GM23338 (cell line): ENCODE measurements at regions not wholly inside any gene's neighbourhood (a gene's known extent, or its start where the extent isn't known, plus 50 kb on each side); places are given as distances from the start of the nearest gene placed in this dataset.

ENCODE experiments used
- ATAC-seq: fragments of 200-7000 bp; cut with Tn5 transposase; 3 replicates; pipeline ENCODE4 v1.9.1; 2020
- DNase-seq: peaks from one replicate; pipeline ENCODE4 v3.0.0-alpha.2; 2015; ENCODE audit warnings: low spot score
- H2AFZ ChIP-seq: fragments of 200-600 bp; sonication (generic); 2 replicates; pipeline ENCODE4 v1.8.0; 2016; ENCODE audit warnings: antibody characterized with exemption, mild to moderate bottlenecking, moderate library complexity
- H3F3A ChIP-seq: fragments of 200-600 bp; sonication (generic); replicated peaks from 2 replicates; pipeline ENCODE4 v1.8.0; 2017; ENCODE audit warnings: antibody characterized with exemption, mixed run types, low read depth
- H3K27ac ChIP-seq: fragments of 200-600 bp; sonication (generic); 2 replicates; pipeline ENCODE4 v1.6.1; 2016; ENCODE audit warnings: low read depth
- H3K27me3 ChIP-seq: fragments of 200-600 bp; sonication (generic); 2 replicates; pipeline ENCODE4 v1.8.0; 2016; ENCODE audit warnings: mild to moderate bottlenecking, mixed run types, moderate library complexity; ENCODE audit not compliant: insufficient read depth
- H3K36me3 ChIP-seq: fragments of 200-600 bp; sonication (generic); 2 replicates; pipeline ENCODE4 v1.8.0; 2016; ENCODE audit warnings: mild to moderate bottlenecking; ENCODE audit not compliant: insufficient read depth
- H3K4me1 ChIP-seq: fragments of 200-600 bp; sonication (generic); 2 replicates; pipeline ENCODE4 v1.8.0; 2016; ENCODE audit warnings: mild to moderate bottlenecking, moderate library complexity; ENCODE audit not compliant: insufficient read depth
- H3K4me2 ChIP-seq: fragments of 200-600 bp; sonication (generic); 2 replicates; pipeline ENCODE4 v1.7.1; 2017; ENCODE audit warnings: mixed run types
- H3K4me3 ChIP-seq: fragments of 200-600 bp; sonication (generic); 2 replicates; pipeline ENCODE4 v1.6.1; 2016; ENCODE audit warnings: mixed run types
- H3K79me2 ChIP-seq: fragments of 200-600 bp; sonication (generic); replicated peaks from 2 replicates; pipeline ENCODE4 v1.8.0; 2017; ENCODE audit warnings: mild to moderate bottlenecking; ENCODE audit not compliant: insufficient read depth
- H3K9me2 ChIP-seq: fragments of 200-600 bp; sonication (generic); 2 replicates; pipeline ENCODE4 v1.8.0; 2017; ENCODE audit not compliant: insufficient read depth
- H4K20me1 ChIP-seq: fragments of 200-600 bp; sonication (generic); replicated peaks from 2 replicates; pipeline ENCODE4 v1.8.0; 2017; ENCODE audit warnings: mild to moderate bottlenecking; ENCODE audit not compliant: insufficient read depth
- H3K27ac Mint-ChIP-seq: 2 replicates; pipeline ENCODE4 v1.8.0; 2020; ENCODE audit warnings: inconsistent platforms, mild to moderate bottlenecking, moderate library complexity, mixed read lengths
- H3K27me3 Mint-ChIP-seq: 3 replicates; pipeline ENCODE4 v1.8.0; 2022; ENCODE audit warnings: low read depth, mild to moderate bottlenecking, moderate library complexity, mixed read lengths, inconsistent platforms; ENCODE audit not compliant: insufficient read depth, poor library complexity
- H3K36me3 Mint-ChIP-seq: 3 replicates; pipeline ENCODE4 v1.8.0; 2021; ENCODE audit warnings: low read depth, mild to moderate bottlenecking, inconsistent platforms, moderate library complexity, mixed read lengths
- H3K4me1 Mint-ChIP-seq: 3 replicates; pipeline ENCODE4 v1.8.0; 2020; ENCODE audit warnings: mild to moderate bottlenecking, inconsistent platforms, mixed read lengths
- H3K4me3 Mint-ChIP-seq: 3 replicates; pipeline ENCODE4 v1.8.0; 2021; ENCODE audit warnings: moderate library complexity, mild to moderate bottlenecking, inconsistent platforms, mixed read lengths
- H3K9me3 Mint-ChIP-seq: 3 replicates; pipeline ENCODE4 v1.8.0; 2020; ENCODE audit warnings: moderate library complexity, mild to moderate bottlenecking, inconsistent platforms, mixed read lengths
- CTCF ChIP-seq, 2 experiments: fragments of 200-600 bp in 1 of 2; sonication (generic) in 1 of 2; conservative IDR thresholded peaks; 2 replicates each; pipeline versions ENCODE4 v1.5.1 to v1.6.1; 2016 to 2017; ENCODE audit warnings: antibody characterized with exemption in 2 of 2, low read depth in 2 of 2, mild to moderate bottlenecking in 2 of 2, moderate library complexity in 1 of 2
- ETS1 ChIP-seq: IDR thresholded peaks from 2 replicates; pipeline ENCODE4 v1.6.1; 2016; ENCODE audit warnings: antibody characterized with exemption
- EZH2 ChIP-seq: fragments of 200-600 bp; sonication (generic); IDR thresholded peaks from one replicate; pipeline ENCODE4 v1.8.0; 2017; ENCODE audit warnings: antibody characterized with exemption, mild to moderate bottlenecking, low read depth; ENCODE audit not compliant: unreplicated experiment
- EZH2phosphoT487 ChIP-seq: fragments of 200-600 bp; sonication (generic); IDR thresholded peaks from one replicate; pipeline ENCODE4 v1.8.1; 2018; ENCODE audit warnings: antibody characterized with exemption; ENCODE audit not compliant: unreplicated experiment
- JUNB ChIP-seq: IDR thresholded peaks from one replicate; pipeline ENCODE4 v1.6.1; 2016; ENCODE audit warnings: antibody characterized with exemption; ENCODE audit not compliant: unreplicated experiment
- NANOG ChIP-seq: IDR thresholded peaks from 2 replicates; pipeline ENCODE4 v1.6.1; 2016; ENCODE audit warnings: antibody characterized with exemption, borderline replicate concordance
- POLR2AphosphoS5 ChIP-seq: IDR thresholded peaks from 2 replicates; pipeline ENCODE4 v1.6.1; 2016; ENCODE audit warnings: antibody characterized with exemption, low read depth
- REST ChIP-seq: IDR thresholded peaks from one replicate; pipeline ENCODE4 v1.6.1; 2018; ENCODE audit warnings: antibody characterized with exemption; ENCODE audit not compliant: unreplicated experiment
- STAT1 ChIP-seq: IDR thresholded peaks from one replicate; pipeline ENCODE4 v1.6.1; 2016; ENCODE audit warnings: antibody characterized with exemption; ENCODE audit not compliant: unreplicated experiment
- ZNF114 ChIP-seq: fragments of 250-450 bp; sonication (Bioruptor Pico); IDR thresholded peaks from 2 replicates; pipeline ENCODE4 v1.5.0; 2020; ENCODE audit warnings: mild to moderate bottlenecking, moderate library complexity
- ZNF331 ChIP-seq: fragments of 250-450 bp; sonication (Bioruptor Pico); IDR thresholded peaks from 2 replicates; pipeline ENCODE4 v1.5.0; 2020; ENCODE audit warnings: low read depth, mild to moderate bottlenecking, moderate library complexity

GRCh38 chr13:67296511-67296910, 66.4 kb upstream of the PCDH9 start (continued):
- no peak for TF ChIP-seq REST

- ATAC-seq (no peak), DNase-seq (no peak)
- H3K27me3 ChIP-seq = no peaks in the 10 kb centered on the region
- H3K4me1 Mint-ChIP-seq = no peaks in the 10 kb centered on the region
- H3K36me3 ChIP-seq = no peaks in the 10 kb centered on the region
- no peak overlapping the region for H3K4me3 ChIP-seq
- no peak overlapping the region for H2AFZ ChIP-seq
- H3K79me2 ChIP-seq = no peaks in the 10 kb centered on the region
- no peaks in the 10 kb centered on the region for H4K20me1 ChIP-seq
- H3K27me3 Mint-ChIP-seq = no peaks in the 10 kb centered on the region
- H3K27ac ChIP-seq = no peak overlapping the region
- H3K4me1 ChIP-seq = no peaks in the 10 kb centered on the region
- H3K4me2 ChIP-seq = no peak overlapping the region
- no peaks in the 10 kb centered on the region for H3K36me3 Mint-ChIP-seq
- no peak overlapping the region for H3K4me3 Mint-ChIP-seq
- H3F3A ChIP-seq = no peaks in the 10 kb centered on the region
- H3K9me2 ChIP-seq = no peaks in the 10 kb centered on the region
- no peak overlapping the region for H3K27ac Mint-ChIP-seq
- H3K9me3 Mint-ChIP-seq = no peaks in the 10 kb centered on the region
- TF ChIP-seq POLR2AphosphoS5 (no peak), JUNB (no peak), CTCF (conservative IDR thresholded peaks at IDR 0.05; ENCODE audit: low read depth in 2 of 2) (no peak), ETS1 (no peak), ZNF114 (CRISPR knock-in tag) (no peak), STAT1 (no peak), REST (no peak), EZH2 (no peak), ZNF331 (no peak), NANOG (no peak), EZH2phosphoT487 (no peak)
Observed at GRCh38 chr13:67292886-67293285, 62.8 kb upstream of the PCDH9 start.
